ENCODE measurements at regions not wholly inside any gene's neighbourhood (a gene's known extent, or its start where the extent isn't known, plus 50 kb on each side); places are given as distances from the start of the nearest gene placed in this dataset.

DNA sequence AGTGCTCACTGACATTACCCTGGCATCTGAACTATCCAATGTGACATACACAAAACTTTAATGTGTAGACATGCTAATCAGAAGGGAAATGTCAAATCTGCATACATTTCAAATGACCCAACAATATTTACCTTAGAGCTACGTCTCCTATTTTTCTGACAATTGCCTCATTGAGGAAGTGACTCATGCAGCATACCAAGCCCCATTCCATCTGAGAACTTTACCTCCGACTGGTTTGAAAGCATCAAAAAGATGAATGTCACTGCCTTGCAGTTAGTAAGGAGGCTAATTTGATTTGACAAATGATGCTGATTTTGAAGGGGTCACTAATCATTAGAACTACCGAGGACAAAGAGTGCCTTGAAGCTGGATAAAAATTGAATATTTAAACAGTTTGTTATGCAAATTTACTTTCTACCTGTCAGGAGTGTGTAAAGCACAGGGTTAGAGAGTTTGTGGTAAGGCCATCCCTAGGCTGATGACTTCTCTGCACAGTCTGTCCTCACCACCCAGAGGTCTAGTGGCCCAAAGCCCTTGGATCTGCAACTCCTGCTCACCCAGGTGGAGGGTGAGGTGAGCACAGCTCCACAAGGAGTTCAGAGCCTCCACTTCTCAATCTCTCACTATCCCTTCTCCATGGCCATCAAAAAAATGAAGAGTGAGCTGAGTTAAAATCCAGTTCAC lies 500.3 kb upstream of the C1orf87 start:
- BruUV-seq (replicated peaks), result no TSS peak
- peak; percentile 80 for ATAC-seq
- no peak overlapping the region for H3K9ac ChIP-seq (ENCODE audit: low read length)
- peak overlapping the region; percentile 63 for H2AFZ ChIP-seq (ENCODE audit: low read depth, low read length, poor library complexity, severe bottlenecking)
- H3K9me3 ChIP-seq (ENCODE audit: control insufficient read depth in 1 of 2, insufficient read depth in 1 of 2, low read depth in 1 of 2, low read length in 2 of 2), result no peaks in the 10 kb centered on the region
- POLR2A ChIA-PET, result no interaction called here
- intact Hi-C loops (cut with micrococcal nuclease), result no loop called here
- peak overlapping the region; percentile 48 for H3K4me2 ChIP-seq (ENCODE audit: low read length)
- H3K4me3 ChIP-seq (replicated peaks in 1 of 2; ENCODE audit: low read depth in 1 of 2, low read length in 2 of 2), result no peak overlapping the region
- CTCF ChIA-PET, result interaction anchor here (0.8 kb wide), 2 partner anchors 192 to 292 kb away, joined by 3 read pairs; no protein-coding TSS in a partner anchor
- H3K36me3 ChIP-seq (ENCODE audit: control insufficient read depth in 1 of 2, insufficient read depth in 2 of 2, low read length in 2 of 2), result no peaks in the 10 kb centered on the region
- peaks cover 11 to 23% of the 10 kb centered on the region in 2 experiments for H3K4me1 ChIP-seq (ENCODE audit: control insufficient read depth in 1 of 2, insufficient read depth in 2 of 2, low read length in 2 of 2)
- no peak overlapping the region for H3K27ac ChIP-seq (ENCODE audit: low read depth, low read length)
- H3K79me2 ChIP-seq (ENCODE audit: insufficient read depth, low read length), result no peaks in the 10 kb centered on the region
- DNase-seq (ENCODE audit: low read depth, low spot score), result peak; percentile 27
- H3K9me2 ChIP-seq (ENCODE audit: insufficient read depth), result no peaks in the 10 kb centered on the region
- RAD21 ChIA-PET (ENCODE audit: low non-redundant PET in 1 of 2, low total read pairs in 2 of 2, uncharacterized antibody in 2 of 2, unreplicated experiment in 2 of 2), result no interaction called here
- no peaks in the 10 kb centered on the region for H4K20me1 ChIP-seq (ENCODE audit: insufficient read depth)
- no peaks in the 10 kb centered on the region for H3K27me3 ChIP-seq (ENCODE audit: insufficient read depth, low read length)
- peak; percentile 48; the same call in 1 of the 2 replicates for TF ChIP-seq SIN3A (IDR thresholded peaks at IDR 0.05; ENCODE audit: low read depth)
- TF ChIP-seq, protein P1, sequence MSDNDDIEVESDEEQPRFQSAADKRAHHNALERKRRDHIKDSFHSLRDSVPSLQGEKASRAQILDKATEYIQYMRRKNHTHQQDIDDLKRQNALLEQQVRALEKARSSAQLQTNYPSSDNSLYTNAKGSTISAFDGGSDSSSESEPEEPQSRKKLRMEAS (IDR thresholded peaks at IDR 0.05), result peak; percentile 43
- TF ChIP-seq ELF1 (IDR thresholded peaks at IDR 0.05; ENCODE audit: borderline replicate concordance, low read depth), result no peak
- no peak for TF ChIP-seq EZH2 (IDR thresholded peaks at IDR 0.05)
- TF ChIP-seq, protein P2, sequence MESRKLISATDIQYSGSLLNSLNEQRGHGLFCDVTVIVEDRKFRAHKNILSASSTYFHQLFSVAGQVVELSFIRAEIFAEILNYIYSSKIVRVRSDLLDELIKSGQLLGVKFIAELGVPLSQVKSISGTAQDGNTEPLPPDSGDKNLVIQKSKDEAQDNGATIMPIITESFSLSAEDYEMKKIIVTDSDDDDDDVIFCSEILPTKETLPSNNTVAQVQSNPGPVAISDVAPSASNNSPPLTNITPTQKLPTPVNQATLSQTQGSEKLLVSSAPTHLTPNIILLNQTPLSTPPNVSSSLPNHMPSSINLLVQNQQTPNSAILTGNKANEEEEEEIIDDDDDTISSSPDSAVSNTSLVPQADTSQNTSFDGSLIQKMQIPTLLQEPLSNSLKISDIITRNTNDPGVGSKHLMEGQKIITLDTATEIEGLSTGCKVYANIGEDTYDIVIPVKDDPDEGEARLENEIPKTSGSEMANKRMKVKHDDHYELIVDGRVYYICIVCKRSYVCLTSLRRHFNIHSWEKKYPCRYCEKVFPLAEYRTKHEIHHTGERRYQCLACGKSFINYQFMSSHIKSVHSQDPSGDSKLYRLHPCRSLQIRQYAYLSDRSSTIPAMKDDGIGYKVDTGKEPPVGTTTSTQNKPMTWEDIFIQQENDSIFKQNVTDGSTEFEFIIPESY (IDR thresholded peaks at IDR 0.05; ENCODE audit: extremely low read depth, insufficient replicate concordance, low read length), result no peak
- TF ChIP-seq SP1 (IDR thresholded peaks at IDR 0.05; ENCODE audit: low read depth), result peak; percentile 75
- TF ChIP-seq POLR2AphosphoS5 (IDR thresholded peaks at IDR 0.05; ENCODE audit: low read depth, low read length), result no peak; the same call in 1 of the 2 replicates
- TF ChIP-seq TCF7L2 (IDR thresholded peaks at IDR 0.05; ENCODE audit: borderline replicate concordance, extremely low read depth, insufficient read depth, insufficient read length), result no peak
- no peak for TF ChIP-seq EZH2phosphoT487 (IDR thresholded peaks at IDR 0.05; ENCODE audit: borderline replicate concordance)
- TF ChIP-seq EGR1 (IDR thresholded peaks at IDR 0.05; ENCODE audit: low read depth), result no peak
- TF ChIP-seq JUND (IDR thresholded peaks at IDR 0.05), result peak; percentile 88
- no peak for TF ChIP-seq POLR2A (IDR thresholded peaks at IDR 0.05; ENCODE audit: borderline replicate concordance, extremely low read depth, insufficient read depth, insufficient read length)
- peak; percentile 75; the same call in 1 of the 2 replicates for TF ChIP-seq CBX3 (IDR thresholded peaks at IDR 0.05; ENCODE audit: low read depth)
- TF ChIP-seq, protein P3, sequence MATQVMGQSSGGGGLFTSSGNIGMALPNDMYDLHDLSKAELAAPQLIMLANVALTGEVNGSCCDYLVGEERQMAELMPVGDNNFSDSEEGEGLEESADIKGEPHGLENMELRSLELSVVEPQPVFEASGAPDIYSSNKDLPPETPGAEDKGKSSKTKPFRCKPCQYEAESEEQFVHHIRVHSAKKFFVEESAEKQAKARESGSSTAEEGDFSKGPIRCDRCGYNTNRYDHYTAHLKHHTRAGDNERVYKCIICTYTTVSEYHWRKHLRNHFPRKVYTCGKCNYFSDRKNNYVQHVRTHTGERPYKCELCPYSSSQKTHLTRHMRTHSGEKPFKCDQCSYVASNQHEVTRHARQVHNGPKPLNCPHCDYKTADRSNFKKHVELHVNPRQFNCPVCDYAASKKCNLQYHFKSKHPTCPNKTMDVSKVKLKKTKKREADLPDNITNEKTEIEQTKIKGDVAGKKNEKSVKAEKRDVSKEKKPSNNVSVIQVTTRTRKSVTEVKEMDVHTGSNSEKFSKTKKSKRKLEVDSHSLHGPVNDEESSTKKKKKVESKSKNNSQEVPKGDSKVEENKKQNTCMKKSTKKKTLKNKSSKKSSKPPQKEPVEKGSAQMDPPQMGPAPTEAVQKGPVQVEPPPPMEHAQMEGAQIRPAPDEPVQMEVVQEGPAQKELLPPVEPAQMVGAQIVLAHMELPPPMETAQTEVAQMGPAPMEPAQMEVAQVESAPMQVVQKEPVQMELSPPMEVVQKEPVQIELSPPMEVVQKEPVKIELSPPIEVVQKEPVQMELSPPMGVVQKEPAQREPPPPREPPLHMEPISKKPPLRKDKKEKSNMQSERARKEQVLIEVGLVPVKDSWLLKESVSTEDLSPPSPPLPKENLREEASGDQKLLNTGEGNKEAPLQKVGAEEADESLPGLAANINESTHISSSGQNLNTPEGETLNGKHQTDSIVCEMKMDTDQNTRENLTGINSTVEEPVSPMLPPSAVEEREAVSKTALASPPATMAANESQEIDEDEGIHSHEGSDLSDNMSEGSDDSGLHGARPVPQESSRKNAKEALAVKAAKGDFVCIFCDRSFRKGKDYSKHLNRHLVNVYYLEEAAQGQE (IDR thresholded peaks at IDR 0.05; ENCODE audit: low read depth), result no peak
- TF ChIP-seq ZNF274 (IDR thresholded peaks at IDR 0.05; ENCODE audit: low read depth, low read length), result no peak
- TF ChIP-seq CEBPB (IDR thresholded peaks at IDR 0.05; ENCODE audit: low read depth), result peak; percentile 91
- no peak for TF ChIP-seq YY1 (IDR thresholded peaks at IDR 0.05; ENCODE audit: extremely low read depth, insufficient replicate concordance, low read depth, low read length)
- TF ChIP-seq RAD21 (IDR thresholded peaks at IDR 0.05; ENCODE audit: low read depth), result no peak; the same call in 1 of the 2 replicates
- peak; percentile 87 for TF ChIP-seq FOSL1 (IDR thresholded peaks at IDR 0.05; ENCODE audit: low read depth)
- TF ChIP-seq, protein P4, sequence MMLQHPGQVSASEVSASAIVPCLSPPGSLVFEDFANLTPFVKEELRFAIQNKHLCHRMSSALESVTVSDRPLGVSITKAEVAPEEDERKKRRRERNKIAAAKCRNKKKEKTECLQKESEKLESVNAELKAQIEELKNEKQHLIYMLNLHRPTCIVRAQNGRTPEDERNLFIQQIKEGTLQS (IDR thresholded peaks at IDR 0.05), result peak; percentile 69; the same call in 1 of the 2 replicates
- no peak for TF ChIP-seq SRF (IDR thresholded peaks at IDR 0.05; ENCODE audit: low read depth)

All from HCT116 (cell line).